GM06990 (cell line): ENCODE measurements at regions not wholly inside any gene's neighbourhood (a gene's known extent, or its start where the extent isn't known, plus 50 kb on each side); places are given as distances from the start of the nearest gene placed in this dataset.
"Not testable (repeated sequence)": the region's sequence is repeated elsewhere in the genome, so short reads cannot be mapped to it uniquely, and the experiment has no call there.

Experiments used
- DNase-seq: peaks from one replicate; pipeline ENCODE4 v3.0.0-alpha.2; 2011; ENCODE audit not compliant: insufficient read length; ENCODE audit errors: extremely low read depth
- H3K27me3 ChIP-seq: replicated peaks from 2 replicates; pipeline ENCODE4 v1.6.0; 2011; ENCODE audit warnings: low read length; ENCODE audit not compliant: control insufficient read depth, insufficient read depth
- H3K36me3 ChIP-seq: 2 replicates; pipeline ENCODE4 v1.5.1; 2011; ENCODE audit warnings: low read length; ENCODE audit not compliant: control insufficient read depth, insufficient read depth
- H3K4me3 ChIP-seq: replicated peaks from 2 replicates; pipeline ENCODE4 v1.5.1; 2011; ENCODE audit warnings: low read depth, mild to moderate bottlenecking, control low read depth, low read length
- TF ChIP-seq, protein P1 (sequence below): IDR thresholded peaks from 2 replicates; pipeline ENCODE4 v1.5.1; 2011; ENCODE audit warnings: low read length, control low read depth, mild to moderate bottlenecking, inconsistent platforms; ENCODE audit not compliant: insufficient read depth, poor library complexity, severe bottlenecking

DNA sequence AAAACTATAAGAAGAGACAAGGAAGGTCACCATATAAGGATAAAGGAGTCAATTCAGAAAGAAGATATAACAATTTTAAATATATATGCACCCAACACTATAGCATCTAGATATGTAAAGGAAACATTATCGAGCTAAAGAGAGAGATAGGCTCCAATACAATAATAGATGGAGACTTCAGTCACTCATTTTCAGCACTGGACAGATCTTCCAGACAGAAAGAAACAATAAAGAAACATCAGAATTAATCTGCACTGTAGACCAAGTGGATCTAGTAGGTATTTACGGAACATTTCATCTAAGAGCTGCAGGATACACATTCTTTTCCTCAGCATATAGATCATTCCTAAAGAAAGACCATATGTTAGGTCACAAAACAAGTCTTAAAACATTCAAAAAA, 463.5 kb downstream of the KCTD16 start:
- no peak overlapping the region for H3K4me3 ChIP-seq
- H3K27me3 ChIP-seq: no peaks in the 10 kb centered on the region
- TF ChIP-seq, protein P1, sequence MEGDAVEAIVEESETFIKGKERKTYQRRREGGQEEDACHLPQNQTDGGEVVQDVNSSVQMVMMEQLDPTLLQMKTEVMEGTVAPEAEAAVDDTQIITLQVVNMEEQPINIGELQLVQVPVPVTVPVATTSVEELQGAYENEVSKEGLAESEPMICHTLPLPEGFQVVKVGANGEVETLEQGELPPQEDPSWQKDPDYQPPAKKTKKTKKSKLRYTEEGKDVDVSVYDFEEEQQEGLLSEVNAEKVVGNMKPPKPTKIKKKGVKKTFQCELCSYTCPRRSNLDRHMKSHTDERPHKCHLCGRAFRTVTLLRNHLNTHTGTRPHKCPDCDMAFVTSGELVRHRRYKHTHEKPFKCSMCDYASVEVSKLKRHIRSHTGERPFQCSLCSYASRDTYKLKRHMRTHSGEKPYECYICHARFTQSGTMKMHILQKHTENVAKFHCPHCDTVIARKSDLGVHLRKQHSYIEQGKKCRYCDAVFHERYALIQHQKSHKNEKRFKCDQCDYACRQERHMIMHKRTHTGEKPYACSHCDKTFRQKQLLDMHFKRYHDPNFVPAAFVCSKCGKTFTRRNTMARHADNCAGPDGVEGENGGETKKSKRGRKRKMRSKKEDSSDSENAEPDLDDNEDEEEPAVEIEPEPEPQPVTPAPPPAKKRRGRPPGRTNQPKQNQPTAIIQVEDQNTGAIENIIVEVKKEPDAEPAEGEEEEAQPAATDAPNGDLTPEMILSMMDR: no peak
- no peaks in the 10 kb centered on the region for H3K36me3 ChIP-seq
- no peak for DNase-seq

DNA sequence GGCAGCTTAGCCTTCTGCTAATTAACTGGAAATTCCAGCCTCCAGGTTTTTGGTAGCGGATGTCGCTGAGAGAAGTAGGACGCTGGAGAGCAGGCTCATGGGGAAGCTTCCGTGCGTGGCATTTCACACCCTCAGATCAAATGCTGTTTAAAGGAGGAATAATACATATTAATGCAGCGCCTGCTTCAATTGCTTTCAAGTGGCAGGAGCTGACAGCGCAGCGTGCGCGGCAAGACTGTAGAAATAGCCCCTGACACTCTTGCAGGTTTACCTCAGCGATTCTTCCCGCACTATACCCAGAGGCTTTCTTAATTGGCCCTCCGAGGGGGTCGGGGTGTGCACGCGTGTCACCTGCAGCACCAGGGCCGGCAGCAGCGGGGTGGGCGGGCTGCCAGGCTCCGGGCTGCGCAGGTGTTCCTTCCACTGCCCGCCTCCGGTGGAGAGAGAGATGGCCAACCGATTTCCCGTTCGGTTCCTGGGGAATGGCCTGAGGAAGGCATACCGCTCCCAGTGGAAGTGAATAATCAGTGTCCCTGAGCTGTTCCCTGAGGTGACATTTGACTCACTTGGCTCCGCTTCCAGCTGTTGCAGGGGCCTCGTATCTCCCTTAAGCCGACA, 427.9 kb downstream of the KCTD16 start:
- no peak for DNase-seq
- Histone ChIP-seq H3K27me3 (no peaks in the 10 kb centered on the region), H3K4me3 (no peak overlapping the region), H3K36me3 (no peaks in the 10 kb centered on the region)
- TF ChIP-seq, protein P1: no peak

DNA sequence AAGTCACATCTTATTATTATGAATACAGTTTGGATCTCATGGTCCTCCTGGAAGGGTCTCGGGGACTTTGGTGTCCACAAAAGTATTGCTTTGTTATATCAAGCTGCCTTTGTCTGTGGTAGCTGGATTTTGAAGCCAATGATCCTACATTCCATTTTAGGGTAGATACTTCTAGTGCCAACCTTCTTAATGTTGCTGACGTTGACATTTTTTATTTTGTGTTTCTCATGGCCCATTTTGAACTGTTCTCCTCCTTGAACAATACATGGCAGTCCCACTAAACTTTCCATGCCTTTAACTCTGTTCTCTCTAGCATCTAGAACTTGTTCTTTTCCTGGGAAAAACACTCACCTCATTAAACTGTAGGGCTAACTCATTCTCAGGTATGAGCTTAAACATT, 425.8 kb downstream of the KCTD16 start:
- no peak for DNase-seq
- TF ChIP-seq, protein P1: no peak
- no peaks in the 10 kb centered on the region for H3K36me3 ChIP-seq
- no peaks in the 10 kb centered on the region for H3K27me3 ChIP-seq
- no peak overlapping the region for H3K4me3 ChIP-seq

DNA sequence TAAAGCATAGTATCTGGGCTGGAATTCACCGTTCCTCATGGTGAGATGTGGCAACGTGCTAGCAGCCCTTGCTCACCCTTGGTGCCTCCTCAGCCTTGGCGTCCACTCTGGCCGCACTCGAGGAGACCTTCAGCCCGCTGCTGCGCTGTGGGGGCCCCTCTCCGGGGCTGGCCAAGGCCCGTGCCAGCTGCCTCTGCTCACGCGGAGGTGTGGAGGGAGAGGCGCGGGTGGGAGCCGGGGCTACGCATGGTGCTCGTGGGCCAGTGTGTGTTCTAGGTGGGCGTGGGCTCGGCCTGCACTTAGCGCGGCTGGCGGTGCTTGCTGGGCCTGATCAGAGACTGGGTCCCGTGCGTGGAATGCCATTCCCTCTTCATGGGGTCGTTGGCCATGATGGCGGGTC, 424.2 kb downstream of the KCTD16 start:
- no peak for DNase-seq
- TF ChIP-seq, protein P1: no peak
- Histone ChIP-seq H3K4me3 (no peak overlapping the region), H3K27me3 (no peaks in the 10 kb centered on the region), H3K36me3 (no peaks in the 10 kb centered on the region)

DNA sequence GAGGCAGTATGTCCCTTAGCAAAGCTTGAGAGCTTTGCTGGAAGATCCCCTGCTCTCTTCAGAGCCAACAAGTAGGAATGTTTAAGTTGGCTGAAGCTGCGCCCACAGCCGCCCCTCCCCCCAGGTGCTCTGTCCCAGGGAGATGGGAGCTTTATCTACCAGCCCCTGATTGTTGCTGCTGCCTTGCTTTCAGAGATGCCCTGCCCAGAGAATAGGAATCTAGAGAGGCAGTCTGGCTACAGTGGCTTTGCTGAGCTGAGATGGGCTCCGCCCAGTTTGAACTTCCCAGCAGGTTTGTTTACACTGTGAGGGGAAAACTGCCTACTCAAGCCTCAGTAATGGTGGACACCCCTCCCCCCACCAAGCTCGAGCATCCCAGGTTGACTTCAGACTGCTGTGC, 423.6 kb downstream of the KCTD16 start:
- not testable (repeated sequence) for H3K36me3 ChIP-seq, H3K4me3 ChIP-seq, H3K27me3 ChIP-seq, DNase-seq

DNA sequence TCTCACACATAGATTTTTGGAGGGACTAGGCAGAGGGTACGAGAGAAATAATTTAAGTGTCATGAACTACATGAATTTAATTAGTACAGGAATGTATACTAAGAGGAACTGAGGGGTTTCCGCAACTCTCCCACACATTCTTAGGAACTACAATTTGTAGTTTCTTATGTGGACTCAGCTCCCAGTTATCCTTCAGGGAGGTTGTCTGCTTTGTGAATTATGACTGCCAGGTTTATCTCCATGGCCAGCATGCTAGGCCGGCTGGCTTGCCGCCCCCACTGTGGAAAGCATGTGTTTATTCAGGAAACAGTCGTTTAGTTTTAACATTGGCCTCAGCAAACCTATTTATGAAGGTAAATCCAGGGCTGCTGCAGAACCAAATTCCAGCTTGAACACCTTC, 415.0 kb downstream of the KCTD16 start:
- no peaks in the 10 kb centered on the region for H3K36me3 ChIP-seq
- no peak overlapping the region for H3K4me3 ChIP-seq
- TF ChIP-seq, protein P1: no peak
- no peaks in the 10 kb centered on the region for H3K27me3 ChIP-seq
- DNase-seq: no peak
